GM21423 (cell line): ENCODE measurements at regions not wholly inside any gene's neighbourhood (a gene's known extent, or its start where the extent isn't known, plus 50 kb on each side); places are given as distances from the start of the nearest gene placed in this dataset.
"Not testable (repeated sequence)": the region's sequence is repeated elsewhere in the genome, so short reads cannot be mapped to it uniquely, and the experiment has no call there.

Source experiments
- ATAC-seq: cut with Tn5 transposase; IDR thresholded peaks from one replicate; pipeline ENCODE4 v1.9.1; 2021; ENCODE audit warnings: mild to moderate bottlenecking, moderate library complexity; ENCODE audit not compliant: unreplicated experiment

DNA sequence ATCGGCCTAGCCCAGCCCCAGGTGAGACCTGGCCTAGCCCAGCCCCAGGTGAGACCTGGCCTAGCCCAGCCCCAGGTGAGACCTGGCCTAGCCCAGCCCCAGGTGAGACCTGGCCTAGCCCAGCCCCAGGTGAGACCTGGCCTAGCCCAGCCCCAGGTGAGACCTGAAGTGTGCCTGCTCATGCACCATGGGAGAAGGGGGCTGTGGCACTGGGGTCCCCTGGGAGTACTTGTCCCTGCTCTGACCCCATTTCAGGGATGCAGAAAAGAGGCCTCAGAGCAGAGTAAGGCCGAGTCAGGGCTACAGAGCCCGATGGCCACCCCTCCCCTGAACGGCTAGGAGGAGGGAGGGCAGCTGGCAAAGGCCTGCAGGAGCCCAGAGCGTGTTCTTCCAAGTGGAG is 129.6 kb downstream of the CRYBB2 start:
- not testable (repeated sequence) for ATAC-seq

DNA sequence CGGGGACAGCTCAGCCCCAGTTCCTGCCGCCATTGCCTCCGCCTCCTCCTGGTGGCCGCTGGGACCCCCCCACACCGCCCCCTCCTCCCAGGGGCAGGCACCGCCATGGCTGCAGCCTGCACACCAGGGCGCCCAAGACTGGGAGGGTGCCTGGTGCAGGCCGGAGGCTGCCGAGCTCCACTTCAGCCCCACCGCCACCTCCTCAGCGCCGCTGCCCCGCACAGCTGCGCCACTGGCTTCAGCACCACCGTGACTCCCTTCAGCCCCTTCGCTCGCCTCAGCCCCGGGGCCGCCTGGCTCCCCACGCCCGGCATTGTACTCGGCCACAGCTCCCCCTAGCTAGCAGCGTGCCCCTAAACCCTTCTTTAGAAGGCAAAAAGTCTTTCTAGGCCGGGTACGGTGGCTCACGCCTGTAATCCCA is 131.1 kb downstream of the CRYBB2 start:
- ATAC-seq, result no peak

DNA sequence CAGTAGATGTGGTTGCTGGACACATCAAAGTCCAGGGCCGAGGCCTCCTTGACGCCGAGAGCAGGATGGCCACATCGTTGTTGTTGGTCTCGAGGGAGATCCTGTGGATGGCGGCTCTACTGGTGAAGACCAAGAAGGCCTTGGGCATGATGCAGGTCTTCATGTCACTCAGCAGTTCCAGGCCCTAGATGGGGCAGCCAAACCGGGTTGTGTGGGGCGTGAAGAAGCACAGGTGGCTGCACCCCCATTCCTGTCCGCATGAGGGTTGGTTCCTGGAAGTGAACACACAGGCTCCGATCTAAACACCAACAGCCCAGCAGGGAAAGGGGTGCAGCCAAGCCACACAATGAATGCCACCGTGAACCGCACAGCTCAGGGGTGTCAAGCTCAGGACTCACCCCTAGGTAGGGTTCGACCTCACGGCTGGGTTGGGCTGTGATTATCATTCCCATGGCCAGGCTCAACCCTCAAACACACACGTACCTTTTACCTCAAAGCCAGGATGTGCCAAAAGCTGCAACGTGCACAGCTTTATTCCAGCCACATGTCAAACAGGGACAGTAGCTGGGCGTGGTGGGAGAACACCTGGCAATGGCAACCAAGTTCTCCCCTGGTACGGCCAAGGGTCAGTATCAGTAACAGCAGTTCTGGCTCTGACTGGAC is 132.3 kb downstream of the CRYBB2 start:
- ATAC-seq, result no peak

DNA sequence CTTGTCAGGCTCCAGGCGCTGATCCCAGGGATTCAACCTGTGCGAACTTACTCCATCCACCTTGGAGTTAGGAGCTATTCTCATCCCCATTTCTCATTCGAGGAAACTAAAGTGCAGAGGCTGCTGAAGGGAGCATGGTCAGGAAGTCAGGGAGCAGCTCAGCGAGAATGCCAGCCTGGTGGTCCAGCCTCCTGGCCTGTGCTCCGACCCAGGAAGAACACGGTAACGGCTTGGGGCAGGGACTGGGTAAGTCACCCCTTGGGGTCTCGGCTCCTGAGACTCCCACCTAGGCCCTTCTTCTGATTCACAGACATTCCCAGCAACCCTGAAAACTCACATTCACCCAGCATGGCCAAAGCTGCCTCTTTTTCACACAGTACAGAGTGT is 132.8 kb downstream of the CRYBB2 start:
- no peak for ATAC-seq

DNA sequence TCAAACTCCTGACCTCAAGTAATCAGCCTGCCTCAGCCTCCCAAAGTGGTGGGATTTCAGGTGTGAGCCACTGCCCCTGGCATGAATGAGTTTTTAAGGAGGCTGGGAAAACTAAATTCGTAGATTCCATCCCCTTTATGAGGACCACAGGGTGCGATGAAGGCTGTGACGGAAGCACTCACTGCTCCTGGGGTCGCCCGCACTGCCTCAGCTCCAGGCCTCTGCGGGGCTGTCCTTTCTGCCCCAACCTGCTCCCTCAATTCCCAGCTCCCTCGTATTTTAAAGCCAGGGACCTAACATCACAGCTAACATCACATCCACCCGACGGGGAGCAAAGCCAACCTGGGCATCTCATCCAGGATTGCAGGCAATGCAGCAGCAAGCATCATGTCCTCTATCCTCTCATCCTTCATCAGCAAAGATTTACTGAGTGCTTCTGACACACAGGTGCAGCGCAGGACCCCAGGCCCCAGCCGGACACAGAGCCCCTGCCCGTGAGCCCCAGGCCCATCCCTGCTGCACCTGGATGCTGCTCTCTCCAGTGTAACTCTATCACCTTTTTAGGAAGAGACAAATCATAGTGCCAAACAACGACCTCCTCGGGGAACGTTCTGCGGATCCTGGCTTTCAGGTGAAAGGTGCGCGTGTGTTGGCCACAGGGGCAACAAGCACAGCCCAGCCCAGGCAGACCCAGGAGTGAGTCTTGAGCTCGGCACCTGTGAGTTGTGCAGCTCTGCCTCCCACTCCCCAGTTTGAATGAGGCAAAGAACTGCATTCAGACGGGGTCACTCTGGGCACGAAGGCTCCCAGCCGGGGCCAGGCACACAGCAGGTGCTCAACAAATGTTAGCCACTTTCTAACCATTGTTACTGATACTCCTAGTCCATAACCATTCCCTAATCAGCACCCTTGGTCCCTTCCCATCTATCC is 134.3 kb downstream of the CRYBB2 start:
- ATAC-seq, result no peak

DNA sequence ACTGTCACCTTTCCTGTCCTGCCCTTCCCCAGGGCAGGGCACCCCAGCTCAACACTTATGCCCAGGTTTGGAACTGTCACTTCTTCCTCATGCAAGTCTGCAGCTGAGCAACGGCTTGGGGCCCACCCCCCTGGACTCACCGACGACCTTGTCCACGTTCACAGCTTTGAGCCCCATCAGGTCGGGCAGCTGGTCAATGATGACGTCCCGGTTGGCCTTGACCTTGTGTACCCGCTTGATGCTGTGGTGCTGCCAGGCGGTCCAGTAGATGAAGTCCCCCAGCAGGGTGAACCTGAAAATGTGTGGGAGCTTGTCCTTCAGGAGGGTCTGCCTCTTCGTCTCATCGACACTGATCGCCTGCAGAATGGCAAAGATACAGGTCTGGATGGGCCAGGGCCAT is 135.0 kb downstream of the CRYBB2 start:
- ATAC-seq, result no peak

DNA sequence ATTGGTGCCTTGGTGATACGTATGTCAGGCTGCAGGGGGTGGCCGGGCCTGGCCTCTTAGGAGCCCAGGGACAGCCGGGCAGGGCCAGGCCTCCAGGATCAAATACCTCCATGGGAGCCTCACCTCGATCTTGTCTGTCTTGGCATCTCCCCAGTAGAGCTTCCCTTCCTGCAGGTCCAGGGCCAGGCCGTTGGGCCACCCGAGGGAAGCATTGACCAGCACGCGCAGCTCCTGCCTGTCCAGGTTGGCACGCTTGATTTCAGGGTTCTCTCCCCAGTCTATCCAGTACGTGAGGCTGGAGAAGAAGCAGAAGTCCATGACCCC is 137.7 kb downstream of the CRYBB2 start:
- ATAC-seq, result no peak

DNA sequence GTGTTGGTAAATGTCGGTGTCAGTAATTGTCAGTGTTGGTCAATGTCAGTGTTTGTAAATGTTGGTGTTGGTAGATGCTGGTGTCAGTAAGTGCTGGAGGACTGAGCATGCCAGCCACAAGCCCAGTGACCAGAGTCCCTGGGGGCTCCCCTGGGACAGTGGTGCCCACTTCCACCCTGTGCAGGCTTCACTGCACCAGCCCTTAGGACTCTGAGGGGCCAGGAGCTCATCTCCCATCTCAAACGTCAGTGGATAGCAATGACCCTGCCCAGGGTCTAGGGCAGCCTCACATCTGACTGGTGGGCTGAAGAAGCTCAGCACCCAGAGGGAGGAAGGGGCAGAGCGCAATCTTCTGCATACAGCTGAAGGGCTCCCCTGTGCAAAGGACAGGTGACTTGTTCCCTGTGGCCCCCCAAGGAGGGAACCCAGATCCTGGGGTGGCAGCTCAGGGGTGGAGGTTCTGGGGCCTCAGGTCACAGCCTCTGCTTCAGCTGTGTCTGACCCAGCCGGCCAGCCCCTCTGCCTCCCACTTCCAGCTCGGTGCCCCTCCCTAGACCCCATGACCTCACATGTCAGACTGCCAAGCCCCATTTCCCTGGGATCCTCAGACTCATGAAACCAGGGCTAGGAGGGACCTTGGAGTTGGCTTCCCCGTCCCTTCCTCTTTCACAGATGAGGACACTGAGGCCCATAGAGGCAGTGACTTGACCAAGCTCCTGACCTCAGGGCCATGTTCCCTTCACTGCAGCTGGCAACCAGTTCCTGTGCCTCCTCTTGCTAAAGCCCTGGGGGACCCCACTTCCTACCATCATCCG is 138.4 kb downstream of the CRYBB2 start:
- no peak for ATAC-seq

DNA sequence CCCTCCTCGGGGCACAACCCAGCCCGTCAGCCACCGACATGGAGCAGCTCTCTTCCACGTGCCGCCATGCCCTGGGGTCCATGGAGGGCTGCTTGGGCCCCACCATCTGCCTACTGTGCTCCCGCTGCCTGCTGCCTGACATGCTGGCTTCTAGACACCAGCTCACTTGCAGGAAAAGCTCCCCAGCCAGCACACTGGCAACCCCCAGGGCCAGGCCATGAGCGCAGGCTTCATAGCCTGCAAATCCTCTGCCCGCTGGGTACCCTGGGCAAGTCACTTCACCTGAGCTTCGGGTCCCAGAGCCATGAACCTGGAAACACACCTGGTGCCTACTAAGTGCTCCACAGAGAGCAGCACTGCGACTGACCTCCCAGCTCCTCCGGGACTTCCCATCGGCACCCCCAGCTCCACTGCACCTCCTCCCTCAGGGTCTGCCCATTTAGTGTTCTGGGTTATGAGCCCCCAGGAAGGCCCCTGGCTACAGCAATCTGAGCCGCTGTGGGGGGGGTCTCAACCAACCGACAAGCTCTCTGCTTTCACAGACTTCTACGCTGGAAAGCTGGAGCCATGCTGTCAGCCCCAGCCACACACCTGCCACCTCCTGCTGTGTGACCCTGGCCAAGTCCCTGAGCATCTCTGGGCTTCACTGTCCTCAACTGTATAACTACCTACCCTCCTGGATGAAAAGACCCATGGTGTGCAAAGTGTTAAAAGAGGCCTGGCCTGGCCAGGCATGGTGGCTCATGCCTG is 139.2 kb downstream of the CRYBB2 start:
- no peak for ATAC-seq

DNA sequence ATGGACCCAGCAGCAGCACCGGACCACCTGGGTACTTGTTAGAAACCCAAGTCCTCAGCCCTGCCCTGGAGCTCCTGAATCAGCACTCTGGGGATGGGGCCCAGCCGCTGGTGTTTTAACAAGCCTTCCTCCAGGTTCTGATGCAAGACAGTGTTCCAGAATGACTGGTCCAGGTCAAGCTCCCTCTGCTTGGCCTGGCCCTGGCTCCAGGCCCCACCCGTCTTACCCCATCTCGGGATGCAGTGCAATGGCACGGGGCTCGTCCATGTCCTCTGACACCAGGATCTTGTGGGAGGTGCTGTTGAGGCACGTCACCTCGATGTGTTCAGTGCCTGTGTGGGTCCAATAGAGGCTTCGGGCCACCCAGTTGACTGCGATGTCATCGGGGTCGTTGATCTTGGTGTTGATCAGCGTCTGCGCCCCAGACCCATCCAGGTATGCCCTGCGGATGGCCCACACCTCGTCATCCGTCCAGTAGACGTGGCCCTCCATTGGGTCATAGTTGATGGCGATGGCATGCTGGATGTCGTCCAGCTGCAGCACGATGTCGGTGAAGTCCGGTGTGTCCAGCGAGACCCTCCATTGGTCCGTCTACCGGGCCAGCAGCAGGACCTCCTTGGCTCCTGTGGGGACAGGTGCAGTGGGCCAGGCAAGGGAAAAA is 140.3 kb downstream of the CRYBB2 start:
- no peak for ATAC-seq

DNA sequence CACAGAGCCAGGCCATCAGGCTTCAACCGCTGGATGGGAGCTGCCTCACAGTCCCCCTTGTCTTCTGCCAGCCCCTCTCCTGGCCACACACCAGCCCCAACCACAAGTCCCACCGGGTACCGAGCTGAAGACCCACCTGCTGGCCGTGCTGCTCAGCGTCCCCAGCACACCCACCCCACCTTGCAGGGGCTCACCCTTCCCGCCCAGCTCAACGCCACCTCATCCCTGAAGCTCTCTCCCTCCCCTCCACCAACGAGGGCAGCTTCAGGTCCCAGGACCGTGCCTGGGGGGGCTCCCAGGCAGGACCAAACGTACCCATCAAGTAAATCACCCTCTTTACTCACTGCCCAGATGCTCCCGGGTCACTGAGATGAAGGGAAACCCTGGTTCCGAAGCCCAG is 141.0 kb downstream of the CRYBB2 start:
- ATAC-seq, result no peak

DNA sequence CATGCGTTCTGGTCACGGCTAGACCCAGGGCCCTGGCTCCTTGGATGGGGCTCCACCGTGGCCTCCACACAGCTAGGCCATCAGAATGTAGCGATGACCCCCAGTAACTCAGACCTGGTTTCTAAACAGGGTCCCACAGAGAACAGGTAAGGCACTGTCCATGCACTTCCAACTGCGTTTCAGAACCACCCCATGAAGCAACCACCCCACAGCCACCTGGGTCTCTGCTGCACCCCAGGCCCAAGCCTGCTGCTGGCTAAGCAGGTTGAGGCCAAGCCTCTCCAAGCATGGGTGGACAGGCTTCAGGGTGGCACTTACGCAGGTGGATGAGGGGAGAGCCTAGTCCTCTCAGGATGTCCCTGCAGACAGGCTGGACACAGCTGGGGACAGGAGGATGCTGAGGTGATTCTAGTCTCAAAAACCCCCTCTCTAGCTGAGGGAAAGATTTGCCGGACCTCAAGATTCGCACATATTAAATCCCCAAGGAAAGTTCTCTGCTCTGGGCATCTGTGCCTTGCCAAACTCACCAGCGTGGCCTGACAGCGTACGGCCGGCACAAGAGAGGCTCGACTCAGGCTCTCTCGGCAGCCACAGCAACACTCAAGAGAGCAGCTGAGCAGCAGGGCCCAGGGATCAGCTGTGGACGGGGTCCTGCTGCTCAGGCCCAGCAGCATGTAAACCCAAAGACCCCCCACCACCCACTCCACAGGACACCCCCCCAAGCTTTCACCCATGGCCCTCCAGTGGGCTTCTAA is 141.6 kb downstream of the CRYBB2 start:
- ATAC-seq, result no peak

DNA sequence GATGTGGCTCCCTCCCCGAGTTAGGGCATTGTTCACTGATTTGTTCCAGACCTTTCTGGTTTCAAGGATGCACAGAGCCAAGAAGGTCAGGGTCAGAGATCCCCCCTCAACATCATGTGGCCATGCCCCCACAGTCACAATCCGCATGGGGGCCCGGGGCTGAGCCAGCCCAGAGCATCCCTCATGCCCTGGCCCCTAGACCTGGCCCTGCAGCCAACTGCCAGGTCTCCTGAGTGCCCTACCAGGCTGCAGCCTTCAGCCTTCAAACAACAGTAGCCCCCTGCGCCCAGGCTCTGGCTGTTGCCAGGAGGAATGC is 142.4 kb downstream of the CRYBB2 start:
- no peak for ATAC-seq

DNA sequence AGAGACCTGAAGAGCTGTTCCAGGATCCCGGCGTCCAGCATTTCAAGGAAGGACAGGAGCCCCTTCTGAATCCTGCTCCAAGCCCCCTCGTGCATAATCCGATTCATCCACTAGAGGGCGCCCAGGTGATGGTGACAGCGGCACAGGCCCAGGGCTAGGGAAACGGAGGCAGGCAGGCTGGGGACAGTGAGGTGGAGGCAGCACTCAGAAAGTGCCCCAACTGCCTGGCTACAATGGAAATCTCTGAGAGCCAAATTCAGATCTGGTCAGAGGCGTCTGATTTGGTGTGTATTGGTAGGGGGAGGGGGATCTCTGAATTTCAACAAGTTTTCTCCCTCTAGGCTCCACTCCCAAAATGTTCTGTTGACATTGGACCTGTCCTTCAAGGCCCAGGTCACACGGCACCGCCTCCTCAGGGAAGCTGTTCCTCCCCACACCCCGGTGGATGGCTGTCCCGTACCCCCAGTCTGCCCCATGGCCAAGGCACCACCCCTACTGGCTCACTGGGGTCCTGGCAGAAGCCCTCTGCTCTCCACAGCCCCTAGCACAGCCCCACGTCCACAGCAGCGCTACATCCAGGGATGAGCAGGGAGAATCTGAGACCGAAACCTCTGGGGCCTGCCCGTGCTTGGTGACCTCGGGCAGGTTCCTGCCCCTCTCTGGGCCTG is 142.9 kb downstream of the CRYBB2 start:
- no peak for ATAC-seq

DNA sequence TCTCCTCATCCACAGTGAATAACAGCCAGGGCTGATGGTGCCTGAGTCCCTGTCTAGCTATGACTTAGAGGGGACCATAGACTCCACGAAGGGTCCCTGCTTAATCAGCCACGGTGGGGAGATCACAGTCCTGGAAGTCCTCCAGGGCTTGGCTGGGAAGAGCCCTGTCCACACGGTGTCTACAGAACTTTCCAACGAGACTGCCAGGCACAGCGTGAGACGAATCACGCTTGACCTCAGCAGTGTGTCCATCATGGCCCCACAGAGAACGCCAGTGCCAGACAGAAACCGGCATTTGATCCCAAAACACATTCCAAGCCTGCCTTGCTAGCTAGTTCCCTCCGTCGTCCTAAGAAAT is 143.4 kb downstream of the CRYBB2 start:
- ATAC-seq, result no peak

DNA sequence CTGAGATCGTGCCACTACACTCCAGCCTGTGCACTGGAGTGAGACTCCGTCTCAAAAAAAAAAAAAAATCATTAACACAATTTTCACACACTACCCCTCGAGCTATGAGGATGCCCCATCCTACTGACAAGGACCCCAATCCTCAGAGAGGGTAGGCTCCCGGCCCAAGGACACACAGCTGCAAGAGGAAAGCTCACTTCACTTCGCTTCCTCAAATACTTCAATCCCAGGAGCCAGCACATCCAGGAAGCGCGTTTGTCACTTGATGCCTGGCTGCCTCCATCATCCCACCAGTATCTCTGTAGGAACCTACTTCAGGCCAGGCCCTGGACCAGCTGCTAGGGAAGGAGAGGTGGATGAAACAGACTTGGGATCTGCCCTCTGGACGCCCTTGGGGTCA is 144.0 kb downstream of the CRYBB2 start:
- no peak for ATAC-seq

DNA sequence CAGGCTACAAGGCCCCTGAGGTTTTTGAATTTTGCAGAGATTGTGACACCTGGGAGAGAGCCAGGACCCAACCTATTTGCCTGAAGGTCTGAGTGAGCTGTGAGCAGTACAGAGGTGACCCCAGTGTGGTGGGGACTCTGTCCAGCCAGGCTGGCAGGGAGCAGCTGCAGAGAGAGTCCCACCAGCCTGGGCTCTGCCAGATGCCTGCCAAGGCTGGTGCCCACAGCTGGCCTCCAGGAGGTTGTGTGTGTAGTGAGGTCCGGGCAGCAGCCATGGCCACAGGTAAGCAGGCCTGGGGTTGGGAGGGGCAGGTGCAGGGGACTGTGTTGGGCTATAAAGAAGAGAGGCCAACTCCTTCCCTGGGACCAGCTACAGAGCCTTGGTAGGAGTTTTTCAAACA is 144.8 kb downstream of the CRYBB2 start:
- ATAC-seq, result no peak

DNA sequence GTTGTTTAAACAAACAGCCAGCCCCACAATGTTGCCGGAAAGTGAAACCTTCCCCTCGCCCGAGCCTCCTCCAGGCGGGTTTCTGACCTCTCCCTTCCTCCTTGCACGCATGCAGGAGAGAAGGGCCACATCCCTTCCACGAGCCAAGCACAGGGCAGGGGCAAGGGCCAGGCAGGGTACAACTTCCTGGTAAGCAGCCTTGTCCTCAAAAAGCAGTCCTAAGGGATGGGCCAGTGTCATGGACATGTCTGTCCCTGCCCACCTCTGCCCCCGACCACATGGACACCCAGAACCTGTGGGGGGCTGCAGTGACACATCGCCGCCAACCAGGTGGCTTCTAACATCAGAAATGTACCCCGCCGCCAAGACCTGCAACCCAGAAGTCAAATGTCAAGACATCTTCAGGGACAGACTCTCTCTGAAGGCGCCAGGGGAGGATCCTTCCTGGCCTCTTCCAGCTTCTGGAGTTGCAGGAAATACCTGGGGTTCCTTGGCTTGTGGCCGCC is 145.3 kb downstream of the CRYBB2 start:
- no peak for ATAC-seq
